Stimulated activated CD4-positive, alpha-beta T cell treated with anti-CD3 and anti-CD28 coated beads, Interleukin-1b, Interleukin-23, amount 100 ng/mL, for 48 hours (primary cell): ENCODE measurements at regions not wholly inside any gene's neighbourhood (a gene's known extent, or its start where the extent isn't known, plus 50 kb on each side); places are given as distances from the start of the nearest gene placed in this dataset.
"Not testable (repeated sequence)": the region's sequence is repeated elsewhere in the genome, so short reads cannot be mapped to it uniquely, and the experiment has no call there.

Source experiments
- DNase-seq: peaks from one replicate; pipeline ENCODE4 v3.0.0-alpha.2; 2020

GRCh38 chr10:42989481-42989921, 87.4 kb upstream of the RET start:
- no peak for DNase-seq

- no peak for DNase-seq
Observed at GRCh38 chr10:42990016-42990720, 86.7 kb upstream of the RET start.

- DNase-seq, result no peak
Observed at GRCh38 chr10:42990721-42991441, 86.0 kb upstream of the RET start.

- DNase-seq, result no peak
Observed at GRCh38 chr10:42991442-42992098, 85.3 kb upstream of the RET start.

GRCh38 chr10:42992156-42992956, 84.5 kb upstream of the RET start:
- no peak for DNase-seq

GRCh38 chr10:42992957-42993390, 83.9 kb upstream of the RET start:
- no peak for DNase-seq

GRCh38 chr10:42994909-42995308, 82.0 kb upstream of the RET start:
- not testable (repeated sequence) for DNase-seq

- DNase-seq, result no peak
Observed at GRCh38 chr10:42995537-42995936, 81.3 kb upstream of the RET start.

- DNase-seq, result no peak
Observed at GRCh38 chr10:42996588-42996987, 80.3 kb upstream of the RET start.

GRCh38 chr10:42997151-42997848, 79.6 kb upstream of the RET start:
- no peak for DNase-seq

- DNase-seq, result no peak
Observed at GRCh38 chr10:42997849-42998165, 79.1 kb upstream of the RET start.

- DNase-seq, result no peak
Observed at GRCh38 chr10:42998481-42999384, 78.1 kb upstream of the RET start.

- no peak for DNase-seq
Observed at GRCh38 chr10:42999385-43000020, 77.4 kb upstream of the RET start.

GRCh38 chr10:43000021-43000411, 76.9 kb upstream of the RET start:
- no peak for DNase-seq

- DNase-seq, result no peak
Observed at GRCh38 chr10:43000651-43001426, 76.0 kb upstream of the RET start.

GRCh38 chr10:43001427-43001795, 75.5 kb upstream of the RET start:
- DNase-seq, result no peak

GRCh38 chr10:43002596-43002995, 74.3 kb upstream of the RET start:
- DNase-seq, result no peak

GRCh38 chr10:43006490-43006889, 70.4 kb upstream of the RET start:
- DNase-seq, result no peak

GRCh38 chr10:43012578-43012977, 64.3 kb upstream of the RET start:
- DNase-seq, result no peak

GRCh38 chr10:43013065-43013464, 63.8 kb upstream of the RET start:
- no peak for DNase-seq
